ENCODE measurements at regions not wholly inside any gene's neighbourhood (a gene's known extent, or its start where the extent isn't known, plus 50 kb on each side); places are given as distances from the start of the nearest gene placed in this dataset.

GRCh38 chr3:86175593-86176444, 815.1 kb downstream of the VGLL3 start:
- no peak overlapping the region for H3K27ac ChIP-seq
- intact Hi-C loops (cut with DNase I; ENCODE audit: low total_unique reads): no loop called here
- no peak overlapping the region for H3K4me3 ChIP-seq
- DNase-seq: no peak
- H3K36me3 ChIP-seq: no peaks in the 10 kb centered on the region
- no peak for TF ChIP-seq POLR2A (IDR thresholded peaks at IDR 0.05)
- TF ChIP-seq, protein P1, sequence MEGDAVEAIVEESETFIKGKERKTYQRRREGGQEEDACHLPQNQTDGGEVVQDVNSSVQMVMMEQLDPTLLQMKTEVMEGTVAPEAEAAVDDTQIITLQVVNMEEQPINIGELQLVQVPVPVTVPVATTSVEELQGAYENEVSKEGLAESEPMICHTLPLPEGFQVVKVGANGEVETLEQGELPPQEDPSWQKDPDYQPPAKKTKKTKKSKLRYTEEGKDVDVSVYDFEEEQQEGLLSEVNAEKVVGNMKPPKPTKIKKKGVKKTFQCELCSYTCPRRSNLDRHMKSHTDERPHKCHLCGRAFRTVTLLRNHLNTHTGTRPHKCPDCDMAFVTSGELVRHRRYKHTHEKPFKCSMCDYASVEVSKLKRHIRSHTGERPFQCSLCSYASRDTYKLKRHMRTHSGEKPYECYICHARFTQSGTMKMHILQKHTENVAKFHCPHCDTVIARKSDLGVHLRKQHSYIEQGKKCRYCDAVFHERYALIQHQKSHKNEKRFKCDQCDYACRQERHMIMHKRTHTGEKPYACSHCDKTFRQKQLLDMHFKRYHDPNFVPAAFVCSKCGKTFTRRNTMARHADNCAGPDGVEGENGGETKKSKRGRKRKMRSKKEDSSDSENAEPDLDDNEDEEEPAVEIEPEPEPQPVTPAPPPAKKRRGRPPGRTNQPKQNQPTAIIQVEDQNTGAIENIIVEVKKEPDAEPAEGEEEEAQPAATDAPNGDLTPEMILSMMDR (IDR thresholded peaks at IDR 0.05): no peak
- no peaks in the 10 kb centered on the region for H3K4me1 ChIP-seq
- no peaks in the 10 kb centered on the region for H3K27me3 ChIP-seq
- H3K9me3 ChIP-seq: no peaks in the 10 kb centered on the region

- Histone ChIP-seq H3K4me1 (no peaks in the 10 kb centered on the region), H3K9me3 (no peaks in the 10 kb centered on the region), H3K27ac (no peak overlapping the region), H3K27me3 (no peaks in the 10 kb centered on the region), H3K4me3 (no peak overlapping the region), H3K36me3 (peaks cover 0 to under 1% of the 10 kb centered on the region in 2 donors)
- no peak for DNase-seq
- intact Hi-C loops (cut with DNase I; ENCODE audit: low total_unique reads): no loop called here
- no peak for TF ChIP-seq POLR2A (IDR thresholded peaks at IDR 0.05)
- TF ChIP-seq, protein P1 (IDR thresholded peaks at IDR 0.05): no peak
Measured at GRCh38 chr3:86175051-86175536, 815.9 kb downstream of the VGLL3 start.

GRCh38 chr3:86173401-86173800, 817.5 kb downstream of the VGLL3 start:
- Histone ChIP-seq H3K27me3 (no peaks in the 10 kb centered on the region), H3K36me3 (peaks cover 0 to 3% of the 10 kb centered on the region in 2 donors), H3K27ac (no peak overlapping the region), H3K9me3 (no peaks in the 10 kb centered on the region), H3K4me1 (no peaks in the 10 kb centered on the region), H3K4me3 (no peak overlapping the region)
- DNase-seq: no peak
- intact Hi-C loops (cut with DNase I; ENCODE audit: low total_unique reads): no loop called here
- TF ChIP-seq POLR2A (IDR thresholded peaks at IDR 0.05): no peak
- TF ChIP-seq, protein P1 (IDR thresholded peaks at IDR 0.05): no peak

GRCh38 chr3:86168512-86168911, 822.4 kb downstream of the VGLL3 start:
- no peaks in the 10 kb centered on the region for H3K27me3 ChIP-seq
- TF ChIP-seq, protein P1 (IDR thresholded peaks at IDR 0.05): no peak
- TF ChIP-seq POLR2A (IDR thresholded peaks at IDR 0.05): no peak
- no peaks in the 10 kb centered on the region for H3K9me3 ChIP-seq
- no peak for DNase-seq
- no peaks in the 10 kb centered on the region for H3K4me1 ChIP-seq
- intact Hi-C loops (cut with DNase I; ENCODE audit: low total_unique reads): no loop called here
- no peak overlapping the region for H3K4me3 ChIP-seq
- no peak overlapping the region for H3K27ac ChIP-seq
- peaks cover 0 to 3% of the 10 kb centered on the region in 2 donors for H3K36me3 ChIP-seq

GRCh38 chr3:86162521-86162920, 828.4 kb downstream of the VGLL3 start:
- no peak for DNase-seq
- intact Hi-C loops (cut with DNase I; ENCODE audit: low total_unique reads): no loop called here
- Histone ChIP-seq H3K27me3 (no peaks in the 10 kb centered on the region), H3K27ac (no peak overlapping the region), H3K4me3 (no peak overlapping the region), H3K36me3 (no peaks in the 10 kb centered on the region), H3K4me1 (no peaks in the 10 kb centered on the region), H3K9me3 (no peaks in the 10 kb centered on the region)
- TF ChIP-seq, protein P1 (IDR thresholded peaks at IDR 0.05): no peak

All from uterus (tissue), 3 donors.